ENCODE measurements at regions not wholly inside any gene's neighbourhood (a gene's known extent, or its start where the extent isn't known, plus 50 kb on each side); places are given as distances from the start of the nearest gene placed in this dataset.

DNA sequence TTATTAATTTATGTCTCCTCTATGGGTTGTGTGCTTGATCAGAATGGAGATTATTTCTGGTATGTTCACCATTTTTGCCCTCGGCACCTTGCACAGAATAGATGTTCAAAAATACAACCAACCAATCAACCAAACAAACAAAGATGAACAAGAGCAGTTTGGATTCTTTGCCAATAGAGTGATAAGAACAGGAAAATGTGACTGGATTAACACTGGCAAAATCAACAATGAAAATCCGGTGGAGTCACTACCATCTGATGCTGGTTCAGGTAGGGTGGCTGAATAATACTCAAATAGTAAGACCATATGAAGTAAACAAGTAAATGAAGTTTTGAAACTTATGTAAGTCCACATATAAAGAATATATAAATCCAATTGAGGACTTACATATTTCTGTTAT lies 685.0 kb upstream of the EPHA5 start:
- TF ChIP-seq POLR2AphosphoS5 (IDR thresholded peaks at IDR 0.05) (no peak), POLR2A (IDR thresholded peaks at IDR 0.05; ENCODE audit: low read depth) (no peak), EP300 (IDR thresholded peaks at IDR 0.05) (no peak)
- TF ChIP-seq, protein P1, sequence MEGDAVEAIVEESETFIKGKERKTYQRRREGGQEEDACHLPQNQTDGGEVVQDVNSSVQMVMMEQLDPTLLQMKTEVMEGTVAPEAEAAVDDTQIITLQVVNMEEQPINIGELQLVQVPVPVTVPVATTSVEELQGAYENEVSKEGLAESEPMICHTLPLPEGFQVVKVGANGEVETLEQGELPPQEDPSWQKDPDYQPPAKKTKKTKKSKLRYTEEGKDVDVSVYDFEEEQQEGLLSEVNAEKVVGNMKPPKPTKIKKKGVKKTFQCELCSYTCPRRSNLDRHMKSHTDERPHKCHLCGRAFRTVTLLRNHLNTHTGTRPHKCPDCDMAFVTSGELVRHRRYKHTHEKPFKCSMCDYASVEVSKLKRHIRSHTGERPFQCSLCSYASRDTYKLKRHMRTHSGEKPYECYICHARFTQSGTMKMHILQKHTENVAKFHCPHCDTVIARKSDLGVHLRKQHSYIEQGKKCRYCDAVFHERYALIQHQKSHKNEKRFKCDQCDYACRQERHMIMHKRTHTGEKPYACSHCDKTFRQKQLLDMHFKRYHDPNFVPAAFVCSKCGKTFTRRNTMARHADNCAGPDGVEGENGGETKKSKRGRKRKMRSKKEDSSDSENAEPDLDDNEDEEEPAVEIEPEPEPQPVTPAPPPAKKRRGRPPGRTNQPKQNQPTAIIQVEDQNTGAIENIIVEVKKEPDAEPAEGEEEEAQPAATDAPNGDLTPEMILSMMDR (IDR thresholded peaks at IDR 0.05) = no peak

Measured in esophagus muscularis mucosa (tissue), 4 donors.